ENCODE measurements at regions not wholly inside any gene's neighbourhood (a gene's known extent, or its start where the extent isn't known, plus 50 kb on each side); places are given as distances from the start of the nearest gene placed in this dataset.

- Histone ChIP-seq H3K4me1 (ENCODE audit: control insufficient read depth, low read length) (no peaks in the 10 kb centered on the region), H3K36me3 (ENCODE audit: control insufficient read depth, low read length) (no peaks in the 10 kb centered on the region), H4K20me1 (ENCODE audit: control insufficient read depth, insufficient read depth, low read depth, low read length) (no peaks in the 10 kb centered on the region), H3F3A (ENCODE audit: control insufficient read depth, insufficient read depth) (no peaks in the 10 kb centered on the region), H3K27me3 (ENCODE audit: control insufficient read depth, low read length) (no peaks in the 10 kb centered on the region), H3K79me2 (ENCODE audit: control insufficient read depth, low read length) (no peaks in the 10 kb centered on the region), H3K9me2 (replicated peaks; ENCODE audit: control insufficient read depth, low read length) (no peaks in the 10 kb centered on the region), H3K27ac (ENCODE audit: low read depth, low read length) (no peak overlapping the region), H3K9me3 (ENCODE audit: control insufficient read depth, insufficient read depth, low read length) (no peaks in the 10 kb centered on the region), H3K4me3 (ENCODE audit: low read length) (no peak overlapping the region), H3K4me2 (ENCODE audit: low read length) (no peak overlapping the region)
- TF ChIP-seq CTCF (IDR thresholded peaks at IDR 0.05; ENCODE audit: low read depth, low read length, poor library complexity, severe bottlenecking) (no peak), EZH2phosphoT487 (IDR thresholded peaks at IDR 0.05; ENCODE audit: borderline replicate concordance, low read length) (no peak)
These were observed 126.8 kb upstream of the NRP1 start for GRCh38 chr10:33461295-33461640.

- no peaks in the 10 kb centered on the region for H3K36me3 ChIP-seq (ENCODE audit: control insufficient read depth, low read length)
- no peak overlapping the region for H3K27ac ChIP-seq (ENCODE audit: low read depth, low read length)
- TF ChIP-seq CTCF (IDR thresholded peaks at IDR 0.05; ENCODE audit: low read depth, low read length, poor library complexity, severe bottlenecking) (no peak), EZH2phosphoT487 (IDR thresholded peaks at IDR 0.05; ENCODE audit: borderline replicate concordance, low read length) (no peak)
- H4K20me1 ChIP-seq (ENCODE audit: control insufficient read depth, insufficient read depth, low read depth, low read length): no peaks in the 10 kb centered on the region
- H3K79me2 ChIP-seq (ENCODE audit: control insufficient read depth, low read length): no peaks in the 10 kb centered on the region
- H3K9me2 ChIP-seq (replicated peaks; ENCODE audit: control insufficient read depth, low read length): no peaks in the 10 kb centered on the region
- H3K4me3 ChIP-seq (ENCODE audit: low read length): no peak overlapping the region
- H3K4me2 ChIP-seq (ENCODE audit: low read length): no peak overlapping the region
- no peaks in the 10 kb centered on the region for H3K4me1 ChIP-seq (ENCODE audit: control insufficient read depth, low read length)
- H3F3A ChIP-seq (ENCODE audit: control insufficient read depth, insufficient read depth): no peaks in the 10 kb centered on the region
- H3K27me3 ChIP-seq (ENCODE audit: control insufficient read depth, low read length): no peaks in the 10 kb centered on the region
- H3K9me3 ChIP-seq (ENCODE audit: control insufficient read depth, insufficient read depth, low read length): no peaks in the 10 kb centered on the region
These were observed 126.2 kb upstream of the NRP1 start for GRCh38 chr10:33460505-33461294.

GRCh38 chr10:33459602-33460001 is 125.1 kb upstream of the NRP1 start:
- no peak overlapping the region for H3K4me2 ChIP-seq (ENCODE audit: low read length)
- H3K9me3 ChIP-seq (ENCODE audit: control insufficient read depth, insufficient read depth, low read length): no peaks in the 10 kb centered on the region
- H3K79me2 ChIP-seq (ENCODE audit: control insufficient read depth, low read length): no peaks in the 10 kb centered on the region
- H3K36me3 ChIP-seq (ENCODE audit: control insufficient read depth, low read length): no peaks in the 10 kb centered on the region
- H3K4me3 ChIP-seq (ENCODE audit: low read length): no peak overlapping the region
- no peak for TF ChIP-seq EZH2phosphoT487 (IDR thresholded peaks at IDR 0.05; ENCODE audit: borderline replicate concordance, low read length)
- no peak for TF ChIP-seq CTCF (IDR thresholded peaks at IDR 0.05; ENCODE audit: low read depth, low read length, poor library complexity, severe bottlenecking)
- H3F3A ChIP-seq (ENCODE audit: control insufficient read depth, insufficient read depth): no peaks in the 10 kb centered on the region
- H3K27ac ChIP-seq (ENCODE audit: low read depth, low read length): no peak overlapping the region
- H4K20me1 ChIP-seq (ENCODE audit: control insufficient read depth, insufficient read depth, low read depth, low read length): no peaks in the 10 kb centered on the region
- H3K9me2 ChIP-seq (replicated peaks; ENCODE audit: control insufficient read depth, low read length): no peaks in the 10 kb centered on the region
- no peaks in the 10 kb centered on the region for H3K4me1 ChIP-seq (ENCODE audit: control insufficient read depth, low read length)
- no peaks in the 10 kb centered on the region for H3K27me3 ChIP-seq (ENCODE audit: control insufficient read depth, low read length)
